A549 (cell line): ENCODE measurements at regions not wholly inside any gene's neighbourhood (a gene's known extent, or its start where the extent isn't known, plus 50 kb on each side); places are given as distances from the start of the nearest gene placed in this dataset.

Experiments
- CHD2 ChIP-seq: fragments of 150-350 bp; IDR thresholded peaks from 2 replicates; pipeline ENCODE4 v1.6.1; 2014; ENCODE audit warnings: low read length; ENCODE audit not compliant: partially characterized antibody
- CTCF ChIP-seq: fragments of >200 bp; sonication (Bioruptor Twin); formaldehyde crosslinking; IDR thresholded peaks from 3 replicates; pipeline ENCODE4 v1.5.1; 2016
- ESRRA ChIP-seq: fragments of 150-350 bp; IDR thresholded peaks from 2 replicates; pipeline ENCODE4 v1.6.1; 2014; ENCODE audit warnings: mild to moderate bottlenecking, low read length, borderline replicate concordance
- HMGXB4 ChIP-seq: fragments of 250-450 bp; sonication (Bioruptor Pico); IDR thresholded peaks from 2 replicates; pipeline ENCODE4 v1.5.0; 2021; ENCODE audit warnings: mild to moderate bottlenecking, moderate library complexity, borderline replicate concordance
- KDM1A ChIP-seq: fragments of 200-600 bp; sonication (generic); IDR thresholded peaks from 2 replicates; pipeline ENCODE4 v1.6.1; 2016; ENCODE audit warnings: low read depth, mild to moderate bottlenecking
- MYC ChIP-seq: IDR thresholded peaks from 2 replicates; pipeline ENCODE4 v1.6.1; 2012; ENCODE audit warnings: mild to moderate bottlenecking, inconsistent platforms, low read length, improper control_type of control experiment, borderline replicate concordance
- POLR2A ChIP-seq: IDR thresholded peaks from 2 replicates; pipeline ENCODE4 v1.6.1; 2012; ENCODE audit warnings: mild to moderate bottlenecking, low read length
- RAD21 ChIP-seq, 2 experiments: fragments of >200 bp in 1 of 2; sonication (Bioruptor Twin) in 1 of 2; formaldehyde crosslinking in 1 of 2; IDR thresholded peaks in 1 of 2; conservative IDR thresholded peaks in 1 of 2; 2 replicates in 1 of 2; 3 replicates in 1 of 2; pipeline ENCODE4 v1.6.1; 2012 to 2018; ENCODE audit warnings: inconsistent platforms in 1 of 2
- ZFP36 ChIP-seq: fragments of 450-650 bp; IDR thresholded peaks from 2 replicates; pipeline ENCODE4 v1.6.1; 2014; ENCODE audit warnings: borderline replicate concordance; ENCODE audit not compliant: partially characterized antibody

- TF ChIP-seq ZFP36, result no peak
- TF ChIP-seq CTCF, result no peak
- TF ChIP-seq KDM1A, result no peak
- no peak for TF ChIP-seq RAD21 (conservative IDR thresholded peaks at IDR 0.05 in 1 of 2, IDR thresholded peaks at IDR 0.05 in 1 of 2)
- TF ChIP-seq HMGXB4 (CRISPR knock-in tag), result no peak
- TF ChIP-seq MYC, result no peak
- TF ChIP-seq ESRRA, result no peak
- no peak for TF ChIP-seq CHD2
- no peak for TF ChIP-seq POLR2A
These were observed 377.6 kb upstream of the ZFP64 start for GRCh38 chr20:52569201-52569600.
